ENCODE measurements at regions not wholly inside any gene's neighbourhood (a gene's known extent, or its start where the extent isn't known, plus 50 kb on each side); places are given as distances from the start of the nearest gene placed in this dataset.

DNA sequence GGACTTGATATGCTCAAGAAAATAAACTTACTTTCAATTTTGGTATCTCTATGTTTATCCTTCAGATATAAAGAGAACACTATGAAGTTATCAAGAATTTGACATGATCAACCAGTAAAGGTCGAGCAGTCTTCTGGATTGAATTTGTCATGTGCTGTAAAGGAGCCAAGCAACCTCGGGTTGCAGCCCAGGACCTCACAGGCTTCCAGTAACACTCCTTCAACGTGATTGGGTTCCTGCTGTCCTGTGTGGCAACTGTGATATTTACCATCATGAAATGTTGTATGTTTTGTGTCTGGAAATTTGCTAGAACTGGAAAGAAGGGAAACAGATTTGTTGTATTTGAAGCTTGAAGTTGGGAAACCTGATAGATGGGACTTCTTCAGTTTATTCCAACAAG, 52.0 kb upstream of the UGT2B7 start:
- intact Hi-C loops (cut with micrococcal nuclease), result no loop called here
- Mint-ChIP-seq H3K4me1 (ENCODE audit: low read depth) (no peaks in the 10 kb centered on the region), H3K36me3 (ENCODE audit: low read depth) (no peaks in the 10 kb centered on the region), H3K27ac (no peak overlapping the region), H3K9me3 (no peaks in the 10 kb centered on the region), H3K4me3 (no peak overlapping the region), H3K27me3 (ENCODE audit: insufficient read depth) (no peaks in the 10 kb centered on the region)
- no peak for DNase-seq (ENCODE audit: low spot score)

Data from activated T-helper 1 cell treated with anti-CD3 and anti-CD28 coated beads, Interleukin-12 subunit alpha, Interleukin-12 subunit beta, Interleukin-2, Interleukin-4 antibody, amounts not matched to agents 30 ng/mL and 10 ng/mL and 1 ng/mL, durations not matched to agents 14 hours and 24 hours and 36 hours (primary cell).